DMS 273 treated with DMSO at 0.1 percent for 48 hours (cell line): ENCODE measurements at regions not wholly inside any gene's neighbourhood (a gene's known extent, or its start where the extent isn't known, plus 50 kb on each side); places are given as distances from the start of the nearest gene placed in this dataset.
"Not testable (repeated sequence)": the region's sequence is repeated elsewhere in the genome, so short reads cannot be mapped to it uniquely, and the experiment has no call there.

Source experiments
- DNase-seq: peaks from one replicate; lab custom pipeline; 2025; lab: John Stamatoyannopoulos, UW

DNA sequence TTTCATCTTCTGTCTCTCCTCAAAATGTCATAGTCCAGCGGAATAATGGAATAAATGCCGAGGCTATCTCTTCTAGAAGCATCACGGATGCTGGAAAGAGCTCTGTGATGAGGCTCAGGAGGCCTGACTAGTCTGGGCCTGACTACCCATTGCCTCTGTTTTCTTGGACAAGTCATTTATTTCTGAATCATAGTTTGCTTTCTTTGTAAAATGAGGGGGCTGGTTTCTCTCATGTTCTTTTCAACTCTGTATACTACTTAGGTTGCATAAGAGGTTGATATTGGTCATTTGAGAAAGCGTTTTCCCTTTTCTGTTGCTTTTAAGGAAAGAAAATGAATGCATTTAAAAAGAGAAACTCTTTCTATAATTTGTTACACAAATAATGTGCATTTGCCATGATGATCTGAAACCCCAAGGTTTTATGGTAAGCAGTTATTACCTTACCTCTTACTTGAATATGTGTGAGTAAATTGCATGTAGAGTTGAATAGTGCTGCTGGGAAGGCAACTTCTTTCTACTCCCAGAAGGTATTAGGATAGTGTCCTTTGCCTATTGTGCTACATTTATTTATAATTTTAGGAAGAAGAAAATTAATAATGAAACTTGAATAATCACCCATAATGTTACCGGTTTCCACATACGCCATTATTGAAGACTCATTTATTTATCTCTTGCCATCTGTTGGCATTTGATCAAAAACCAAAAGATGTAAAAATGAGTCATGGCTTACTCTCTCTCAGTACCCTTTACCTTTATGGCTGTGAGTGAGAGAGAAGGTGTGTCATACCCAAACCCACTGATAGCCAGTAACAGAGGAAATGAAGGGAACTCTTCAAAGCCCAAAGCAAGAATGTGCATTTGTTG lies 179.1 kb downstream of the FASLG start:
- no peak for DNase-seq

DNA sequence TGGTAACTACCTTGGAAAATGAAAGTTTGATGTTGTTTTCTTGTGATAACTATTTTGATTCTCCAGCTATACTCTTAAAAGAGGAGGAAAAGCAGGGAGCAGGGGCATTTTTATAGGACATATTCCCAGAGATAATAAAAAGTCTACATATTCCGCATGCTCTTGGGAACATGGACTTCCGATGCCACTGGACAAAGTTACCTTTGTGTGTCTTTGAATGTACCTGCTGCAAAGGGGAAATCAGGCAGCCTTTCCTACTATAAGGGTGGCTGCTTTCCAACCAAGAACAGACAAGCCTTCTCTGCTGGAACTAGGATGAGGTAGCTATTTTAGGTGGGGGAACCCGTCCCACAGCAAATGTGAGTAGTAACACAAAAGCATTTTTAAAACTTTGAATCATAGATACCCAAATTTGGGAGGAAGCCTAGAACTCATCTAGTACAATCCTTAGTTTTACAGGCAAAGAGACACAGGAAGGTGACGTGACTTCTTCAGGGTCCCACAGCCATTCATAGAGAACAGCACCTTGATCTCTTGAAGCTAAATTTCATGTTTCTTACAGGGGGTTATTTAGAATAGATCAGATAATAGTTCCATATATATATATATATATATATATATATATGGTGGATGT lies 179.9 kb downstream of the FASLG start:
- DNase-seq = no peak

DNA sequence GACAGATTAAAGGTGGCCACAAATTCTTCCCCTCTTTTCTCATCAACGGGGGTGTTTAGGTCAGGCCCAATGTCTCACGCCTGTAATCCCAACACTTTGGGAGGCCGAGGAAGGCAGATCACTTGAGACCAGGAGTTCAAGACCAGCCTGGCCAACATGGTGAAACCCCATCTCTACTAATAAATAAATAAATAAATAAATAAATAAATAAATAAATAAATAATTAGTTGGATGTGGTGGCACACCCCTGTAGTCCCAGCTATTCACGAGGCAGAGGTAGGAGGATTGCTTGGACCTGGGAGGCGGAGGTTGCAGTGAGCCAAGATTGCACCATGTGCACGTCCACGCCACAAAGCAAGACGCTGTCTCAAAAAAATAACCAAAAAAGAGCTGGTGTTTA lies 180.7 kb downstream of the FASLG start:
- not testable (repeated sequence) for DNase-seq

DNA sequence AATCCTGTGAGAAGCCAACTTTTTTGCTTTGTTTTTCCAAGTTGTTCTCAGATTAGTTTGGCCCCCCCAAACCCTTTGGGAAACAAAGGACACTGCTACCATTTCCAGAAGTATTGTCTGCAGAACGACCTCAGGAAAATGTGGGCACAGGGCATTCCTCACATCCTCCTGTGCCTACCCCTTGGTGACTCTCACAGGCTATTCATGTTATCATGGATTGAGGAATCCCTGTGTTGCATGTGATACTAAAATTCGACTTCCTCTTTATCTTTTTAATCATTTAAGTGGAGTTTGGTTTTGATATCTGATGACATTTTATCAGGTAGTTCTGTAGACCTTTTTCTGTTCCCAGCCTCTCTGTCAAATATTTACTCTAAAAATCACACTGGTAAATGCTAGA lies 184.5 kb downstream of the FASLG start:
- no peak for DNase-seq

DNA sequence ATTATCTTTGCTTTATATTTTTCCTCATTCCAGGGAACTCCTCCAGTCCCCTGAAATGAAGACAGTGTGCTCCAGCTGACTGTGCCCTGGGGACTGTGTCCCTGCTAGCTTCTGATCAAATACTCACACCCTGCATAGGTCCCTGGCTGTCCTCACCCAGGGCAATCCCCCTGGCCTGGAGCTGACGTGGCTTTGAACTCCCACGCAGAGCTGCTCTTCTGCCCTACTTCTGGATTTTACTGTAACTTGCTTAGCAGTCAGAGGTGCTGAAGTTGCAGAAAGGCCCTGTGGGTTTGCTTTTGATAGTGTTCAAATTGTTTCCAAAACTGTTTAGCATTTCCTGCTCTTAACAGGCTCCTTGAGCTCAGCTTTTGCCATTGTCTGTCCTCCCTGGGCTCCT lies 186.5 kb downstream of the FASLG start:
- no peak for DNase-seq

DNA sequence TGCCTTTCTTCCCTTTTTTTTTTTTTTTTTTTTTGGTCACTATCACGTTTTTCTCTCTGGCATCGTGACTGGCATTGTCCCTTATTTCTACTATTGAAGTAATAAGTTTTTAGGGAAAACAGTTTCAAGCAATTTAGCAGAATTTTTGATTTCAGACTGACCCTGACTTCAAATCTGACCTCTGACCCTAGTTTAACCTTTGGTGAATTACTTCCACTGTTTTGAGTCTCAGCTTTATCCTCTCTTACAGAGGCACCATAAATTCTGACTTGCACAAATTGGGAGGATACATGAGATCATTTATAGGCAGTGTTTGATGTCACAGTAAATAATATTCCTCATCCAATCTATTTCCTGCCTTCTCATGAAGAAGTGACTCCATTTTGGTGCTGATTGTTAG lies 187.0 kb downstream of the FASLG start:
- DNase-seq = no peak

DNA sequence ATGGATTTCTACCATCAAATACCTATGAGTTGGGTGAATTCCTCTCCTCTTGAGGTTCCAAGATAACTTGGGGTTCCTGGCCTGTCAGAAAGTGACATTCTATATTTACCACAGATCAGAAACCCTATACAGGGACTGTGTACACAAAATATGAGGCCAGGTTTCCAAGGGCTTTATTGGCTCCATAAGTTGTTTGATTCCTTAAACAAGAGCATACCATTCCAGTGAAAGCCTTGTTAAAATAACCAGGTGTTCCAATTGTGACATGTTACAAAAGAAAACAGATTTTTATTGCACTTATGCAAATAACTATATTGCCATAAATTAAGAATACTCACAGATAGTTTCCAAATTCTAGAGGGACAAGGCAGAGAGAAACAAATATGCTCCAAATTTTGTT lies 188.9 kb downstream of the FASLG start:
- DNase-seq = not testable (repeated sequence)

DNA sequence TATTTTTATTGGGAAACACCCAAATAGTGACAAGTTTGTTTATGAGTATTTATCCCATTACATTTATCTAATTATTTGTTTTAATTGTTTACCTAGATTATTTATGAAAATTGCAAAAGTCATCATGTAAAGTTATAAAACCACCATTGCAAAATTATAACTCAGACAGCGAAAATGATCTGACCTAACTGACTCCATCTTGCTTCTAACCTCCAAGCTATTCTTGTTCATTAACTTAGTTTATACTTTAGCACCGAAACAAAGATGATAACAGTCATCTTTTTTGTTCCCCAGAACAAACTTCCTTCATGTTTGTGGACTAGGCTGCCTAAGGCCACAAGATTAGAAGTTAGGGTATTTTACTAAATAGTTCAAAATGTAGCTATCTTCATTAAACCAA lies 190.8 kb downstream of the FASLG start:
- DNase-seq = no peak

DNA sequence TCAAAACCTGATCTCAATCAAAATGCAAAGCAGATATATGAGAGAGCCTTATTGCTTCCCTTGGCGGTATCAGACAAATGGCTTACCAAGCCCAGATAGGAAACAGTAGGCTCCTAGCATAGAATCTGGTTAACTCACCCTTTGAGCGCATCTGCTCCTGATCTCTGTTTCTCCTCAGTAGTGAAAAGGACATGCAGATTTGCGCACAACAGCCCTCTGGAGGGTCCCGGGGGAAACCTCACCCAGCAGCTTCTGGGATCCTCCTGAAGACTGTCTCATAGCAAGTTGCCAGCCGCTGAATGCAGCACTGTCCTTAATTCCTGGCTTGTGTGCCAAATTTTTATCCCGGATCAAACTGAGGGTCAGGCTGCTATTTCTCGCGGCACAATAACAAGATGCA lies 192.2 kb downstream of the FASLG start:
- no peak for DNase-seq

DNA sequence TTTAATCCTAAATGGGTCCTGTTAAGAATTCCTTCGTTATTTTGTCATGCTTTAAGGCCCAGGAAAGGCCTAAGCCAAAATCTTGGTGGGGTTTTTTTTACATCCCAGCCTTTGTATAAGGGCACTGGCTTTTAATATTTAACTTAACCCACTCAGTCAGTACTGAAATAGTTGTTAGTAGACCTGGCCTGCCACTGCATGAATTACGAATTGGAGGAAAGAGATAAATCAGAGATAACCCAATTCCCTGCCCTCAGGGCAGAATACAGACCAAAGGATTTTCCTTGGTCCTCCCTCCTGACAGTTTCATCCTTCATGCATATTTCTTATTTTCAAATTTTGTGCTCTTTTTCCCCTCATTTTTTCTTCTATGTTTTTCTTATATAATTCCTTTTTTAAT lies 193.0 kb downstream of the FASLG start:
- DNase-seq = no peak

DNA sequence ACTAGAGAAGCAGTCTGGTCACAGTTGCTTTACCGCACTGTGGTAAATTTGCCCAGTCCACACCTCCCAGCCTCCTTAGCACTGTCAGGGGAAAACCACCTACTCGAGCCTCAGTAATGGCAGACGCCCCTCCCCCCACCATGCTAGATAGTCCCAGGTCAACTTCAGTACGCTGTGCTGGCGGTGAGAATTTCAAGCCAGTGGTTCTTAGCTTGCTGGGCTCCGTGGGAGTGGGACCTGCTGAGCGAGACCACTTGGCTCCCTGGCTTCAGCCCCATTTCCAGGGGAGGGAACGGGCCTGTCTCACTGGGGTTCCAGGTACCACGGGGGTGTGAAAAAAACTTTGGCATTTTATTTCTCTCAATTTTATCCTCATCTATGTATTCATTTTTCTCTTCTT lies 194.8 kb downstream of the TNFSF18 start:
- DNase-seq = not testable (repeated sequence)

DNA sequence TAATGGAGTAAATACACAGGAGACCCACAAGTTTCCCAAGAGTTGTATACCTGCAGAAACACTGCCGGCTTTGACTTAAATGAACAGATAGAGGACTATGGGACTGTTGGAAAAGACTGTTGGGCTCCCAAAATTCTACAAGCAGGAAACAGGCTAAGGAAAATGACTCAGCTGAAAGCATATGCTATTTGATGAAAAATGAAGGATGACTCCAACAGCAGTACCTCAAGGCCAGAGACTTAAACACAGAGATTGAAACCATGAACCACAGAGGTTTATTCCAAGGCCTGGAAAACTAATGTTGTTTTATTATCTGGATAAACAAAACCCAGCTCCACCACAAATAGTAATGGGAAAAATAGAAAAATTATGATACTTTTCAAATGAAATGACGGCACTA lies 187.7 kb downstream of the TNFSF18 start:
- DNase-seq = no peak

DNA sequence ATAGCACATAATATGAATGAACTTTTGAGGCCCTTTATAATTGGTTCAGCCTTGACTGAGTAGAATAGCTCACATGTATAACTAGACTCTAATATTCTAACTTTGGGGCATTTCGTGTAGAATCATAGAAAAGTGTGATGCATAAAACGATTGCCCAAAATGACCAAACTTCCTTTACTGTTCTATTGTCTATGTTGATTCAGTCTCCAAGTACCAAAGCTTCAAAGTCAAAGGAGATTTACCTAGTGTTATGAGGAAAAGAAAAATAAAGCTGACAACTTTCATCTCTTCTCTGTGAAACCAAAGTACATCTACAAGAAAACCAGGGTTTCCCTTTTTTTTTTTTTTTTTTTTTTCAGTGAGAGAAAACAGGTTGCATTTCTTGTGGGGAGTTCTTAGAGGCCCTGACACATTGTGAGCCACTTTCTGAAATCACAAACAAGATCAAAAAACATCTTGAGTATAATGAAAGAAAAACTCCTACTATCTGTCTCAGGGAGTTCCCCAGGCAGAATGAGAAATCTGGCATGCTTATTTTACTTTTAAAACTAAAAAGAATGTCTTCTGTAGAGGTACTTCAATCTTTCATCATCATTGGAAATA lies 183.4 kb downstream of the TNFSF18 start:
- DNase-seq = no peak

DNA sequence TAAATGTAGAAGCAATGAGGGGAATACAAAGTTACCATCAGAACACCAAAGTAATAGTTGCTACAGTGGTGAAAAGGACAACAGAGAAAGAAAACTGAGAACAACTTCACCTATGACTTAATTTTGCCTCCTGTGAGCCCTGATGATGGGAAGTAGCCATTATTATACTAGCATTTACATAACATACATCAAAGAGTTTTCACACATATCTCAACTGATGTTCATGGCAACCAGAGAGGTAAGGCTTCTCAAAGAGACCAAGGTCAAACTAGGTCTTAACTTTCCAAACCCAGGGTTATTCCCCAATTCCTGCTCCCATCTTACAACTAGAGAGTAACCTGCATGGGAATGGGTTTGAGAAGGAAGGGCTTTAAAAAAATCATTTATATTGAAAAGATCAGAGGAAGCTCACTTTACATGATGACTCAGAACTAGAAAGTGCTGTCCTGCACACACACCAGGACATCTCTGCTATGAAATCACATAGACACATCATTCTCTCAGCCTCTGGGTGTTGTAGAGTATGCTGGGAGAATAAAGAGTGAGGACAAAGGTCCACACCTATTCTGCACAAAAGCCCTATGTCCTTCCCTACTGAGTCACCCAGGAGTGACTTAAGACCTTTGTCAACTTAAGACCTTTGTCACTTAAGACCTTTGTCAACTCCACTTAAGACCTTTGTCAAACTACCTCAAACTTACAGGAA lies 179.7 kb downstream of the TNFSF18 start:
- DNase-seq = no peak

DNA sequence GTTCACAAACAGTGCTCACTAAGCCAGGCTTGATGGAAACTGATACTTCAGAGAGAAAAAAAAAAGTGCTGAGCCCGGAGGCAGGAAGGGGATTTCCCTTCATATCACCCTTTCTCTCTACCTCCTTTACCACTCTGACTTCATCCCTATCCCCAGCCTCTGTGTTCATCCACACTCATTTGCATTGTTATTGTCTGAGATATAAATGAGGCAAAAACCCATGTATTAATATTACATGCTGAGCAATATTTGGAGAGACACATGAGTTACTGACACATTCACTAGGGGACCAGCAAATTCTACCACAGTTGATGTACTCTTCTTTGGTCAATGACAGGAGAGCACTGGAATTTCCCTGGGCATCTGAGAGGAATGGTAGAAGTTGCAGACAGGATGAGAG lies 175.8 kb downstream of the TNFSF18 start:
- no peak for DNase-seq

DNA sequence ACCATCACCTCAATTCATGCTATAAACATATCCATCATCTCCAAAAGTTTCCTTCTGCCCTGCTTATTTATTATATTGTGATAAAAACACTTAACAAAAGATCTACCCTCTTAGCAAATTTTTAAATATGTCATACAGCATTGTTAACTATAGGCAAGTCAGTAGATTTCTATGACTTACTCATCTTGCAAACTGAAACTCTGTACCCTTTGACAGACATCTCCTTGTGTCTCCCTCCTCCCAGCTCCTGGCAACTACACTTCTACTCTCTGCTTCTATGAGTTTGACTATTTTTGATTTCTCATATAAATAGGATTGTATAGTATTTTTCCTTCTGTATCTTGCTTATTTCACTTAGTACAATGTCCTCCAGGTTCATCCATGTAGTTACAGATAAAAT lies 174.8 kb downstream of the TNFSF18 start:
- DNase-seq = no peak

DNA sequence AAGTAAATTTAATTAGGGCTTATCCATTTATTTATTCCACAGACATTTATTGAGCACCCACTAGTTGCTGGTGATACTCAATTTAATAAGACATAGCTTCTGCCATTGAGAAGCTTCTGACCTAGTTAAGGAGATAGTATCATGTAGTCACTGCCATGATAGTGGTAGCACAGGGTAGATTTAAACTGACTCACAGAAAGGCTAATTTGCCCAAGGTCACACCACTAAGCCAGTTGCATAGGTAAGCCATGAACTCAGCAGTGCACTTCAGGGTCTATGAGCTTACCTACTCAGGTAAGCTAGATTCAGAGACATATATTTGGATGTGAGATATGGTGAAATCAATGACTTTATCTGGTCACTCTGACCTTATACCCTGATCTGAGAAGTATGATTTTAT lies 168.4 kb downstream of the TNFSF18 start:
- DNase-seq = no peak

DNA sequence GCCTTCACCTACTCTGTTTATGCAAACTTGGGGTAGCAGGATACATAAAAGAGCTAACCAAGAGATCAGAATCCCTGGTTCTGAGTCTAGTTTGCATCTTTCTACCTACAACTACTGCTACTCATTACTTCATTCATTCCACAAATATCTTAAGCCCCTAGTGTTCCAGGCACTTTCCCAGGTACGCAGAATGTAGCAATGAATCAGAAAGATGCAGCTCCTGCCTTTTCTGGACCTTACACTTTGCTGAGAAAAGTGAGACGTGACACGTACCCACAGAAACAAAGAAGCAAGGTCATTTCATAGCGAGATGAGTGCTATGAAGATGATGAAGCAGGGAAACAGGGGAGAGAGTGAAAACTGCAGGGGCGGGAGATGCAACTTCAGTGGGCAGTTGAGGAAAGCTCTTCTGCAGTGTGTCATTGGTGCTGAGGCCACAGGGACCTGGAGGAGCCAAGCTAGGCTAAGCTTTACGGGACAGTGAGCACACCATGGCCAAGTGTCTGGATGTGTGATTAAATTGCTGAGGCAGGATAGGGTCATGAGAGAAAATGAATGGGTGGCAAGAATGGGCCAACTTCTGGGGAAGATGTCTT lies 167.9 kb downstream of the TNFSF18 start:
- DNase-seq = no peak

DNA sequence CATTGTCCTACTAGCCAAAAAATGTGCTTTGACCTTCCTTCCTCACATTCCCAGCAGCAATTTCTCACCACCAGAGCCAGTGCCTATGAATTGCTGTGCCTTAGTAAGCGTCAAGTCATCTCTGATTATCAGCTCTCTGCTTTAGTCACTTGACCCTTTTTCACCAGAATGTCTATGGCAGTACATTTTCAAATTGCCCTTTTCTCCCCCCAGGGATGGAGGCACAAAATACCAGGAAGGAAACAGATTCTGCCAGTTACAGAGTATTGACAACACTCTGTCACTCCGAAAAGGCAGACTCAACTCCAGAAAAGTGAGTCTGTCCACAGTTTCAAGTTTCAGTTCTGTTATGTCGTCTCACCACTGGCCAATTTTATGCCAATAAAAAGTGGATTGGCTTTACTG lies 167.4 kb downstream of the TNFSF18 start:
- DNase-seq = no peak

DNA sequence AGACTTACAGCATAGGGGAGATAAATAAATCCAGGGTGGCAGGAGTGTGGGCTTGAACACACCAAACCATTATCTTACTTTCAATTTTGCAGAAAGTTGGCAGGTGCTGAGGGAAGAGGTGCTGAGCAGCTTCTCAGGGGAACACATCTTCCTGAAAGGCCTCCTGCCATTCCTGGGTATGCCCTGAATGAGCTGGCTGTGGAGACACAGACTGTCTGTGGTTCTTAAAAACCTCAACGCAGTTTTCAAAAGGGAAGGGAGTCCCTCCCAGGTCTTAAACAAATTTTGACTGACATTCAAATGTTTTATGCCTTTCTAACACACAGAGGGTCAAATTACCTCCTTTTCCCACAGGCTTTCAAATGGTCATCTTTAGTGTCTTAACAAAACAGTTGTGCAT lies 166.9 kb downstream of the TNFSF18 start:
- no peak for DNase-seq

DNA sequence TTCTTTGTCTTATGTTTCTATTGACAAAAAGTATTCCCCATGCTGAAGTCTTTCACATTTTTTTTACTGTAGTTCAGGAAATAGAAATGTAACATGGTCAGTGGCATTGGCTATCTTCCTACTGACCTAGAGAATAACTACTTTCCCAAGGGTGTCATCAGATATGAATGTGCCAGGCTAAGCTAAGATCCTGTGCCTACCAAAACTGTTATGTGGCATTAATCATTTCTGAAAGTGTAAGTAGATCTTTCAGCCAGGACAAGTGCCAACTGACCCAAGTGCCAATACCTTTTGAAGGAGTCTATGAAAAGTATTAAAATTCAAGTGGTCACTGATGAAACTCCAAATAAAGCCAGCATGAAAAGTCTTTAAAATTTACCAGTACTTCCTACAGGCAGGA lies 165.3 kb downstream of the TNFSF18 start:
- DNase-seq = no peak

DNA sequence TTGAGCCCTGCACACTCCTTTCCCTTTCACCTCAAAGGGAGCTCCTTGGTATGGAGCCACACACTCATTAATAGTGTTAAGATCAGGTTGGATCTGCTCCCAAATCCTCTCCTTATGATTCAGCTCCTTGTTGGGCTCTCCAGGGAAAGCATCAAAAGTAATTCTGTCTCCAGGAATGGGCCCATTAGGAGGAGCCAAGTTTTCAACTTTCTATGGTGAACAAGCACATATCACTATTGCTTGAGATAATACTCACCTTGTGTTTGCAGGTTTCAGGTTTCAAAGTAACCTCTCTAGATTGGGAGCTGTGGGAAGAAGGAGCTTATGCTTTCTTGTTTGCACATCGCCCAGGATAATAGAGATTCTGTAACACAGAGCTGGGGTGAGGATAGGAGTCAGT lies 164.8 kb downstream of the TNFSF18 start:
- no peak for DNase-seq
